K562 (cell line): ENCODE measurements at regions not wholly inside any gene's neighbourhood (a gene's known extent, or its start where the extent isn't known, plus 50 kb on each side); places are given as distances from the start of the nearest gene placed in this dataset.

Source experiments
- ATAC-seq: fragments of 200-7000 bp; cut with Tn5 transposase; 3 replicates; pipeline ENCODE4 v1.9.1; 2020; ENCODE audit warnings: moderate library complexity
- BruUV-seq: library from RNA; stranded (reverse); fragments of 400-500 nt; replicated peaks from 2 replicates; lab custom pipeline; 2021; lab: Mats Ljungman, UMichigan
- CTCF ChIA-PET: fragments of 300-600 bp; formaldehyde crosslinking; extraction: SDS; loops from one replicate; lab custom pipeline; 2021; ENCODE audit warnings: low intra/inter-chr PET ratio; lab: Yijun Ruan, JAX
- POLR2A ChIA-PET: fragments of 300-600, 350-650 bp; sonication (Branson Sonifier 250); formaldehyde crosslinking; extraction: SDS; loops from one replicate; lab custom pipeline; 2021; ENCODE audit warnings: antibody characterized with exemption, inconsistent platforms; lab: Yijun Ruan, JAX
- DNase-seq, 4 experiments: peaks; one replicate each; pipeline versions ENCODE4 v3.0.0 to v3.0.0-alpha.2; 2011 to 2018; ENCODE audit warnings: low spot score in 3 of 4, mixed read lengths in 3 of 4; ENCODE audit errors: extremely low read depth in 1 of 4
- FAIRE-seq: peaks from 2 replicates; lab custom pipeline; 2011; peaks lifted over from hg19 to GRCh38; lab: Jason Lieb, UNC
- H2AFZ ChIP-seq: 2 replicates; pipeline ENCODE4 v1.6.0; 2011; ENCODE audit warnings: low read depth, low read length, control low read depth, inconsistent platforms
- H3K27ac ChIP-seq: fragments of 200-600 bp; 3 replicates; pipeline ENCODE4 v1.8.0; 2011; ENCODE audit warnings: low read depth, mild to moderate bottlenecking, control low read depth, inconsistent platforms, low read length, moderate library complexity, mixed read lengths; ENCODE audit errors: extremely low read depth
- H3K27me3 ChIP-seq, 2 experiments: fragments of 300-600 bp in 1 of 2; 2 replicates in 1 of 2; 3 replicates in 1 of 2; pipeline versions ENCODE4 v1.6.0 to v1.8.0; 2011; ENCODE audit warnings: inconsistent platforms in 2 of 2, low read length in 2 of 2, mild to moderate bottlenecking in 1 of 2, mixed read lengths in 1 of 2, moderate library complexity in 1 of 2; ENCODE audit not compliant: control insufficient read depth in 2 of 2, insufficient read depth in 2 of 2
- H3K36me3 ChIP-seq: fragments of 300-600 bp; 3 replicates; pipeline ENCODE4 v1.8.0; 2011; ENCODE audit warnings: mild to moderate bottlenecking, low read length, inconsistent platforms; ENCODE audit not compliant: control insufficient read depth, insufficient read depth
- H3K4me1 ChIP-seq, 2 experiments: fragments of 200-600 bp in 1 of 2; replicated peaks in 1 of 2; 2 replicates in 1 of 2; 3 replicates in 1 of 2; pipeline versions ENCODE4 v1.5.1 to v1.8.0; 2011; ENCODE audit warnings: inconsistent platforms in 2 of 2, low read length in 2 of 2, mild to moderate bottlenecking in 1 of 2, mixed read lengths in 1 of 2, moderate library complexity in 1 of 2; ENCODE audit not compliant: control insufficient read depth in 2 of 2, insufficient read depth in 2 of 2
- H3K4me2 ChIP-seq: 2 replicates; pipeline ENCODE4 v1.6.1; 2011; ENCODE audit warnings: low read length, control low read depth, inconsistent platforms, mixed read lengths; ENCODE audit not compliant: insufficient read depth
- H3K4me3 ChIP-seq: fragments of 200-600 bp; sonication (generic), shearing (Covaris generic); 2 replicates; pipeline ENCODE4 v1.5.1; 2016; ENCODE audit warnings: control low read depth, inconsistent platforms
- H3K79me2 ChIP-seq: fragments of 200-600 bp; 3 replicates; pipeline ENCODE4 v1.8.0; 2011; ENCODE audit warnings: low read length, inconsistent platforms; ENCODE audit not compliant: control insufficient read depth, insufficient read depth
- H3K9ac ChIP-seq, 2 experiments: 2 replicates each; pipeline versions ENCODE4 v1.6.0 to v1.6.1; 2011; ENCODE audit warnings: low read depth in 2 of 2, low read length in 2 of 2, control low read depth in 1 of 2, inconsistent platforms in 1 of 2, mild to moderate bottlenecking in 1 of 2, mixed read lengths in 1 of 2; ENCODE audit not compliant: insufficient read depth in 1 of 2
- H3K9me1 ChIP-seq: one replicate; pipeline ENCODE4 v1.6.0; 2011; ENCODE audit warnings: inconsistent platforms, mild to moderate bottlenecking, low read length, moderate library complexity; ENCODE audit not compliant: control insufficient read depth, insufficient read depth
- H3K9me3 ChIP-seq: replicated peaks from 2 replicates; pipeline ENCODE4 v1.5.1; 2011; ENCODE audit warnings: low read depth, low read length, inconsistent platforms; ENCODE audit not compliant: control insufficient read depth, insufficient read depth
- H4K20me1 ChIP-seq: replicated peaks from 2 replicates; pipeline ENCODE4 v1.6.1; 2011; ENCODE audit warnings: low read length, inconsistent platforms, mixed read lengths; ENCODE audit not compliant: control insufficient read depth, insufficient read depth
- ARNT ChIP-seq, 2 experiments: fragments of 450-650 bp; IDR thresholded peaks; 2 replicates each; pipeline ENCODE4 v1.6.1; 2016; ENCODE audit warnings: mild to moderate bottlenecking in 1 of 2
- CAMTA2 ChIP-seq: fragments of 250-450 bp; sonication (Bioruptor Pico); conservative IDR thresholded peaks from 2 replicates; pipeline ENCODE4 v1.5.1; 2022
- EP400 ChIP-seq: fragments of 450-650 bp; IDR thresholded peaks from 2 replicates; pipeline ENCODE4 v1.6.1; 2017; ENCODE audit warnings: antibody characterized with exemption, mild to moderate bottlenecking, moderate library complexity
- FOXA1 ChIP-seq: fragments of 450-650 bp; IDR thresholded peaks from 2 replicates; pipeline ENCODE4 v1.6.1; 2016; ENCODE audit warnings: mild to moderate bottlenecking, borderline replicate concordance
- FUS ChIP-seq: fragments of 200-400 bp; formaldehyde crosslinking; optimal IDR thresholded peaks from 2 replicates; pipeline ENCODE3; 2017; ENCODE audit warnings: low read depth, low read length
- JUND ChIP-seq, 2 experiments: IDR thresholded peaks; 2 replicates in 1 of 2; 3 replicates in 1 of 2; pipeline ENCODE4 v1.6.1; 2011; ENCODE audit warnings: borderline replicate concordance in 2 of 2, low read depth in 2 of 2, low read length in 2 of 2, improper control_type of control experiment in 1 of 2, missing biosample characterization in 1 of 2, missing genetic modification characterization in 1 of 2, missing genetic modification reagents in 1 of 2
- KLF1 ChIP-seq: fragments of 450-650 bp; IDR thresholded peaks from 2 replicates; pipeline ENCODE4 v1.6.1; 2016; ENCODE audit warnings: missing genetic modification characterization, missing compliant biosample characterization
- L3MBTL2 ChIP-seq: fragments of 450-650 bp; IDR thresholded peaks from 2 replicates; pipeline ENCODE4 v1.6.1; 2016; ENCODE audit warnings: mild to moderate bottlenecking, moderate library complexity
- MXI1 ChIP-seq: IDR thresholded peaks from 2 replicates; pipeline ENCODE4 v1.6.1; 2011; ENCODE audit warnings: low read depth, mild to moderate bottlenecking, improper control_type of control experiment, low read length
- NR2F6 ChIP-seq: fragments of 450-650 bp; formaldehyde crosslinking; IDR thresholded peaks from 2 replicates; pipeline ENCODE4 v1.4.0; 2020; ENCODE audit warnings: mild to moderate bottlenecking
- RFX7 ChIP-seq: fragments of 250-450 bp; sonication (Bioruptor Pico); IDR thresholded peaks from 2 replicates; pipeline ENCODE4 v1.5.1; 2021; ENCODE audit warnings: mild to moderate bottlenecking
- SIN3B ChIP-seq: fragments of 450-650 bp; IDR thresholded peaks from 2 replicates; pipeline ENCODE4 v1.6.1; 2017; ENCODE audit warnings: low read depth, mild to moderate bottlenecking, moderate library complexity
- TAF9B ChIP-seq: fragments of 450-650 bp; IDR thresholded peaks from 2 replicates; pipeline ENCODE4 v1.6.1; 2018; ENCODE audit warnings: mild to moderate bottlenecking; ENCODE audit not compliant: partially characterized antibody
- ZNF134 ChIP-seq: fragments of 250-450 bp; sonication (Bioruptor Pico); conservative IDR thresholded peaks from 2 replicates; pipeline ENCODE4 v1.4.0; 2020
- ZNF212 ChIP-seq: fragments of 450-650 bp; formaldehyde crosslinking; IDR thresholded peaks from 2 replicates; pipeline ENCODE4 v1.4.0; 2020; ENCODE audit warnings: mild to moderate bottlenecking
- ZNF347 ChIP-seq: fragments of 450-650 bp; formaldehyde crosslinking; IDR thresholded peaks from 2 replicates; pipeline ENCODE4 v1.4.0; 2020; ENCODE audit warnings: low read depth, mild to moderate bottlenecking, moderate library complexity
- ZNF507 ChIP-seq: conservative IDR thresholded peaks from 2 replicates; pipeline ENCODE4 v1.6.1; 2017; ENCODE audit warnings: missing genetic modification characterization, missing compliant biosample characterization
- WGBS: fragments of 100-300 bp; shearing (Covaris generic); methylation state at CpG from one replicate; pipeline ENCODE4 v1.1.6; 2016; ENCODE audit warnings: low coverage, mixed read lengths; ENCODE audit not compliant: insufficient coverage; ENCODE audit errors: missing lambda C conversion rate; 5-methylcytosine and 5-hydroxymethylcytosine counted together
- in situ Hi-C: fragments of 300-500 bp; cut with MboI; formaldehyde crosslinking; loops from 4 replicates; pipeline ENCODE4 v1.15.0; 2018; ENCODE audit warnings: inconsistent platforms, mixed read lengths
- intact Hi-C: fragments of 100-400 bp; cut with micrococcal nuclease; formaldehyde crosslinking; loops from 2 replicates; pipeline ENCODE4 v1.14.2; 2022
- TF ChIP-seq, protein P1 (sequence below): IDR thresholded peaks from 2 replicates; pipeline ENCODE4 v1.6.1; 2014; ENCODE audit warnings: antibody characterized with exemption
- TF ChIP-seq, protein P2 (sequence below): fragments of 250-450 bp; sonication (Bioruptor Pico); IDR thresholded peaks from 2 replicates; pipeline ENCODE4 v1.9.0; 2021; ENCODE audit warnings: mild to moderate bottlenecking, inconsistent platforms
- TF ChIP-seq, protein P3 (sequence below): fragments of 250-450 bp; sonication (Bioruptor Pico); IDR thresholded peaks from 2 replicates; pipeline ENCODE4 v1.4.0; 2020; ENCODE audit warnings: mild to moderate bottlenecking, moderate library complexity

DNA sequence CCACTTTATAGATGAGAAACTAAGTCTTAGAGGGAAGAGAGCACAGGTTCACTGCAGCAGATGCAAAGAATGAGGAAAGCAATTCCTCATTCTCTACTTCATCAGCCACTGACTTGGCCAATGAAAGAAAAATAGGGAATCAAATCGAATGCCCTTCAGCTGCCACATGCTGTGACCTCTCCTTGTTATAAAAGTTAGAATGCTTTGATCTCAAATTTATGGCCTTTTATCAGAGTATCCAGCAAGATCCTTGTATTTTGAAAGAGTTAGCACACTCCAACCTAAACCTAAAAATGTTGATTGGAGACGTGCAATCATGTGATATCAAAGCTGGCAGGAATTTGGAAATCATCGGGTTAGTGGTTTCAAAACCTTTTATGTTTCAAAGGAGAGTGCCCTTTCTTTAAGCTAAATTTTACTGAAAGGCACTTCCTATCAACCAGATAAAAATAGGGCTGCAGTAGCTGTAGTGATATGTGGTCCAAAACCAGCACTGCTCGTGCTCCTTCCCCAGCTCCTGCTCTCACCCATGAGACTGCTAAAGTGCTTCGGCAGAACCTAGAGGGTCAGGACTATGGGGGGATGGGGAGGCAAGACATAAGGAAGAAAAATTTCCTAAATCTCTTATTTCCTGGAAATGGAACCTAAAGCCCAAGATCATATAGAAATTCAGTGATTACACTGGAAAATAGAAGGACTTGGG, 617.0 kb downstream of the PYDC2 start:
- H3K4me2 ChIP-seq: no peak overlapping the region
- in situ Hi-C loops: no loop called here
- intact Hi-C loops: no loop called here
- TF ChIP-seq JUND (IDR thresholded peaks at IDR 0.05; ENCODE audit: borderline replicate concordance, low read depth, low read length) (no peak), JUND (tag; IDR thresholded peaks at IDR 0.05; ENCODE audit: borderline replicate concordance, low read depth, low read length) (no peak), ARNT (IDR thresholded peaks at IDR 0.05) (no peak), SIN3B (no peak), KLF1 (no peak), ZNF134 (CRISPR knock-in tag) (no peak), ZNF347 (CRISPR knock-in tag) (no peak), L3MBTL2 (no peak), FUS (no peak), TAF9B (no peak), FOXA1 (no peak), ZNF212 (CRISPR knock-in tag) (no peak), NR2F6 (CRISPR knock-in tag) (no peak), RFX7 (CRISPR knock-in tag) (no peak), ZNF507 (tag) (no peak), MXI1 (no peak), CAMTA2 (CRISPR knock-in tag) (no peak), EP400 (no peak)
- TF ChIP-seq, protein P1, sequence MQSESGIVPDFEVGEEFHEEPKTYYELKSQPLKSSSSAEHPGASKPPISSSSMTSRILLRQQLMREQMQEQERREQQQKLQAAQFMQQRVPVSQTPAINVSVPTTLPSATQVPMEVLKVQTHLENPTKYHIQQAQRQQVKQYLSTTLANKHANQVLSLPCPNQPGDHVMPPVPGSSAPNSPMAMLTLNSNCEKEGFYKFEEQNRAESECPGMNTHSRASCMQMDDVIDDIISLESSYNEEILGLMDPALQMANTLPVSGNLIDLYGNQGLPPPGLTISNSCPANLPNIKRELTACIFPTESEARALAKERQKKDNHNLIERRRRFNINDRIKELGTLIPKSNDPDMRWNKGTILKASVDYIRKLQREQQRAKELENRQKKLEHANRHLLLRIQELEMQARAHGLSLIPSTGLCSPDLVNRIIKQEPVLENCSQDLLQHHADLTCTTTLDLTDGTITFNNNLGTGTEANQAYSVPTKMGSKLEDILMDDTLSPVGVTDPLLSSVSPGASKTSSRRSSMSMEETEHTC: no peak
- TF ChIP-seq, protein P2, sequence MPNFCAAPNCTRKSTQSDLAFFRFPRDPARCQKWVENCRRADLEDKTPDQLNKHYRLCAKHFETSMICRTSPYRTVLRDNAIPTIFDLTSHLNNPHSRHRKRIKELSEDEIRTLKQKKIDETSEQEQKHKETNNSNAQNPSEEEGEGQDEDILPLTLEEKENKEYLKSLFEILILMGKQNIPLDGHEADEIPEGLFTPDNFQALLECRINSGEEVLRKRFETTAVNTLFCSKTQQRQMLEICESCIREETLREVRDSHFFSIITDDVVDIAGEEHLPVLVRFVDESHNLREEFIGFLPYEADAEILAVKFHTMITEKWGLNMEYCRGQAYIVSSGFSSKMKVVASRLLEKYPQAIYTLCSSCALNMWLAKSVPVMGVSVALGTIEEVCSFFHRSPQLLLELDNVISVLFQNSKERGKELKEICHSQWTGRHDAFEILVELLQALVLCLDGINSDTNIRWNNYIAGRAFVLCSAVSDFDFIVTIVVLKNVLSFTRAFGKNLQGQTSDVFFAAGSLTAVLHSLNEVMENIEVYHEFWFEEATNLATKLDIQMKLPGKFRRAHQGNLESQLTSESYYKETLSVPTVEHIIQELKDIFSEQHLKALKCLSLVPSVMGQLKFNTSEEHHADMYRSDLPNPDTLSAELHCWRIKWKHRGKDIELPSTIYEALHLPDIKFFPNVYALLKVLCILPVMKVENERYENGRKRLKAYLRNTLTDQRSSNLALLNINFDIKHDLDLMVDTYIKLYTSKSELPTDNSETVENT (CRISPR knock-in tag): no peak
- TF ChIP-seq, protein P3, sequence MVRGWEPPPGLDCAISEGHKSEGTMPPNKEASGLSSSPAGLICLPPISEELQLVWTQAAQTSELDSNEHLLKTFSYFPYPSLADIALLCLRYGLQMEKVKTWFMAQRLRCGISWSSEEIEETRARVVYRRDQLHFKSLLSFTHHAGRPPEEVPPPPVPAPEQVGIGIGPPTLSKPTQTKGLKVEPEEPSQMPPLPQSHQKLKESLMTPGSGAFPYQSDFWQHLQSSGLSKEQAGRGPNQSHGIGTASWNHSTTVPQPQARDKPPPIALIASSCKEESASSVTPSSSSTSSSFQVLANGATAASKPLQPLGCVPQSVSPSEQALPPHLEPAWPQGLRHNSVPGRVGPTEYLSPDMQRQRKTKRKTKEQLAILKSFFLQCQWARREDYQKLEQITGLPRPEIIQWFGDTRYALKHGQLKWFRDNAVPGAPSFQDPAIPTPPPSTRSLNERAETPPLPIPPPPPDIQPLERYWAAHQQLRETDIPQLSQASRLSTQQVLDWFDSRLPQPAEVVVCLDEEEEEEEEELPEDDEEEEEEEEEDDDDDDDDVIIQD (CRISPR knock-in tag): no peak
- TF ChIP-seq, all 486 proteins: peak for 0
- Histone ChIP-seq H3K27me3 (no peaks in the 10 kb centered on the region), H3K79me2 (no peaks in the 10 kb centered on the region), H3K9ac (no peak overlapping the region), H3K9me3 (no peaks in the 10 kb centered on the region), H3K4me3 (no peak overlapping the region), H4K20me1 (no peaks in the 10 kb centered on the region), H3K36me3 (no peaks in the 10 kb centered on the region), H2AFZ (no peak overlapping the region), H3K27ac (no peak overlapping the region), H3K4me1 (no peaks in the 10 kb centered on the region), H3K9me1 (no peaks in the 10 kb centered on the region)
- no TSS peak for BruUV-seq
- ATAC-seq (no peak), FAIRE-seq (no peak), DNase-seq (no peak)
- ChIA-PET CTCF (no interaction called here), POLR2A (no interaction called here)
- WGBS: 0% methylated on average over 5 of the region's 5 CpGs
